NAMALWA (cell line): ENCODE measurements at regions not wholly inside any gene's neighbourhood (a gene's known extent, or its start where the extent isn't known, plus 50 kb on each side); places are given as distances from the start of the nearest gene placed in this dataset.
"Not testable (repeated sequence)": the region's sequence is repeated elsewhere in the genome, so short reads cannot be mapped to it uniquely, and the experiment has no call there.

ENCODE experiments used
- DNase-seq: peaks from one replicate; pipeline ENCODE4 v3.0.0-alpha.2; 2015; ENCODE audit warnings: low spot score

- no peak for DNase-seq
Observed at GRCh38 chr7:53596230-53596629, 560.8 kb downstream of the POM121L12 start.

- DNase-seq = no peak
Observed at GRCh38 chr7:53600296-53600695, 564.9 kb downstream of the POM121L12 start.

- no peak for DNase-seq
Observed at GRCh38 chr7:53602817-53603418, 567.5 kb downstream of the POM121L12 start.

- DNase-seq = no peak
Observed at GRCh38 chr7:53603461-53603860, 568.0 kb downstream of the POM121L12 start.

- DNase-seq = no peak
Observed at GRCh38 chr7:53604201-53604600, 568.8 kb downstream of the POM121L12 start.

- no peak for DNase-seq
Observed at GRCh38 chr7:53607961-53608360, 572.5 kb downstream of the POM121L12 start.

- no peak for DNase-seq
Observed at GRCh38 chr7:53609185-53609584, 573.8 kb downstream of the POM121L12 start.

- no peak for DNase-seq
Observed at GRCh38 chr7:53611043-53611442, 575.6 kb downstream of the POM121L12 start.

- DNase-seq = no peak
Observed at GRCh38 chr7:53624356-53624755, 588.9 kb downstream of the POM121L12 start.

GRCh38 chr7:53628775-53629174, 593.3 kb downstream of the POM121L12 start:
- DNase-seq = no peak

- DNase-seq = not testable (repeated sequence)
Observed at GRCh38 chr7:53635251-53635650, 599.8 kb downstream of the POM121L12 start.

- DNase-seq = no peak
Observed at GRCh38 chr7:53638517-53638916, 603.1 kb downstream of the POM121L12 start.

- no peak for DNase-seq
Observed at GRCh38 chr7:53641091-53641490, 605.7 kb downstream of the POM121L12 start.

GRCh38 chr7:53642361-53642760, 606.9 kb downstream of the POM121L12 start:
- no peak for DNase-seq

- no peak for DNase-seq
Observed at GRCh38 chr7:53642866-53643265, 607.4 kb downstream of the POM121L12 start.

GRCh38 chr7:53656881-53657280, 621.4 kb downstream of the POM121L12 start:
- no peak for DNase-seq

- DNase-seq = no peak
Observed at GRCh38 chr7:53657586-53657985, 622.2 kb downstream of the POM121L12 start.

- DNase-seq = no peak
Observed at GRCh38 chr7:53658951-53659350, 623.5 kb downstream of the POM121L12 start.

GRCh38 chr7:53661645-53662217, 626.3 kb downstream of the POM121L12 start:
- no peak for DNase-seq

GRCh38 chr7:53672681-53673080, 637.2 kb downstream of the POM121L12 start:
- peak; percentile 36 for DNase-seq

- no peak for DNase-seq
Observed at GRCh38 chr7:53675835-53676234, 640.4 kb downstream of the POM121L12 start.

GRCh38 chr7:53684693-53685092, 649.3 kb downstream of the POM121L12 start:
- DNase-seq = no peak

- DNase-seq = no peak
Observed at GRCh38 chr7:53690411-53690810, 655.0 kb downstream of the POM121L12 start.

- DNase-seq = no peak
Observed at GRCh38 chr7:53697913-53698312, 662.5 kb downstream of the POM121L12 start.
